NCI-H128 (cell line): ENCODE measurements at regions not wholly inside any gene's neighbourhood (a gene's known extent, or its start where the extent isn't known, plus 50 kb on each side); places are given as distances from the start of the nearest gene placed in this dataset.
"Not testable (repeated sequence)": the region's sequence is repeated elsewhere in the genome, so short reads cannot be mapped to it uniquely, and the experiment has no call there.

Source experiments
- DNase-seq: peaks from one replicate; lab custom pipeline; 2025; ENCODE audit not compliant: unreplicated experiment; lab: John Stamatoyannopoulos, UW

DNA sequence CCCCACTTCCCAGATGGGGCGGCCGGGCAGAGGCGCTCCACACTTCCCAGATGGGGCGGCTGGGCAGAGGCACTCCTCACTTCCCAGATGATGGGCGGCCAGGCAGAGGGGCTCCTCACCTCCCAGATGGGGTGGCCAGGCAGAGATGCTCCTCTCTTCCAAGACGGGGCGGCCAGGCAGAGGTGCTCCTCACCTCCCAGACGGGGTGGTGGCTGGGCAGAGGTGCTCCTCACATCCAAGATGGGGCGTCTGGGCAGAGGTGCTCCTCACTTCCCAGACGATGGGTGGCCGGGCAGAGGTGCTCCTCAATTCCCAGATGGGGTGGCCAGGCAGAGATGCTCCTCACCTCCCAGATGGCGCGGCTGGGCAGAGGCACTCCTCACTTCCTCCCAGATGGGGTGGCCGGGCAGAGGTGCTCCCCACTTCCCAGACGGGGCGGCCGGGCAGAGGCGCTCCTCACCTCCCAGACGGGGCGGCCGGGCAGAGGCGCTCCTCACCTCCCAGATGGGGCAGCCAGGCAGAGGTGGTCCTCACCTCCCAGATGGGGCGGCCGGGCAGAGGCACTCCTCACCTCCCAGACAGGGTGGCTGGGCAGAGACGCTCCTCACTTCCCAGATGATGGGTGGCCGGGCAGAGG lies 275.2 kb downstream of the LIPI start:
- DNase-seq = not testable (repeated sequence)

DNA sequence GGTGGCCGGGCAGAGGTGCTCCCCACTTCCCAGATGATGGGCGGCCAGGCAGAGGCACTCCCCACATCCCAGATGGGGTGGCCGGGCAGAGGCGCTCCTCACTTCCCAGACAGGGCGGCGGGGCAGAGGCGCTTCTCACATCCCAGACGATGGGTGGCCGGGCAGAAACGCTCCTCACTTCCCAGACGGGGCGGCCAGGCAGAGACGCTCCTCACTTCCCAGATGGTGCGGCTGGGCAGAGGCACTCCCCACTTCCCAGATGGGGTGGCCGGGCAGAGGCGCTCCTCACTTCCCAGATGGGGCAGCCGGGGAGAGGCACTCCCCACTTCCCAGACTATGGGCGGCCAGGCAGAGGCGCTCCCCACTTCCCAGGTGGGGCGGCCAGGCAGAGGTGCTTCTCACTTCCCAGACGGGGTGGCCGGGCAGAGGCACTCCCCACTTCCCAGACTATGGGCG lies 275.8 kb downstream of the LIPI start:
- DNase-seq = not testable (repeated sequence)

- DNase-seq = not testable (repeated sequence)
Measured at GRCh38 chr21:13923175-13923574, 287.6 kb downstream of the LIPI start.

DNA sequence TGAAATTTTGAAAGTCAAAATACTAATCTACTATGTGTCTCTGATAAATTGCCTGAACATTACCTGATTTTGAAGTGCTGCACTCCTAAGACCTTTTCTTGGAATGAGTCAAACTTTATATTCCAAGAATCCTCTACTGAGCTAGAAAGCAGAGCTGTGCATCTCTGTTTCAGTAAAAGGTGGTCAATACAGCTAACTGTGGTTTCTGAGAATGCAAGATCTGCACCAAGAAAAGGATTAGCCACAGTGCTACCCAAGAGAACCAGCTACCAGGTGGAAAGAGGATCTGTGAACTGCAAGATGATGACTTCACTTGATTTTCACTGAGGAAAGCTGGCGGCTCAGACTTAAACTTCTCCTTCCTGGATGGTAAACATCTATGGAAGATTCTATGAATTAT lies 289.3 kb downstream of the LIPI start:
- DNase-seq = not testable (repeated sequence)

DNA sequence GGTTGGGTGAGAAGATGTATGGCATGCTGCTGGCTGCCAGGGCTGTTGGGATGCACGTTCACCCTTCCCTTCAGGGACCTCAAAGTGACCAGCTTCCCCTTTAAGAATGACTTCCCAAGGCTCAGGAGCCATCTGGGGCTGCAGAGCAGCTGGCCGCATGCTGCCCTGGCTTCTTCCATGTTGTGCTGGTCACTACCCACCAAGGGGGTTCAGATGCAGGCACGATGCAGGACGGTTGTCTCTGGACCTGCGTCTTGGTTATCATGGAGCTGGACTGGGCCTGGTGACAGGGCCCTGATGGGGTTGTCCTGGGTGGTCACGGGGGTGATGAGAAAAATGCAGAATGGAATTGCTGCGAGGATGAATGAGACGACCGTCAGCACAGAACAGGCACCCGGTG lies 297.8 kb downstream of the POTED start:
- DNase-seq = not testable (repeated sequence)

DNA sequence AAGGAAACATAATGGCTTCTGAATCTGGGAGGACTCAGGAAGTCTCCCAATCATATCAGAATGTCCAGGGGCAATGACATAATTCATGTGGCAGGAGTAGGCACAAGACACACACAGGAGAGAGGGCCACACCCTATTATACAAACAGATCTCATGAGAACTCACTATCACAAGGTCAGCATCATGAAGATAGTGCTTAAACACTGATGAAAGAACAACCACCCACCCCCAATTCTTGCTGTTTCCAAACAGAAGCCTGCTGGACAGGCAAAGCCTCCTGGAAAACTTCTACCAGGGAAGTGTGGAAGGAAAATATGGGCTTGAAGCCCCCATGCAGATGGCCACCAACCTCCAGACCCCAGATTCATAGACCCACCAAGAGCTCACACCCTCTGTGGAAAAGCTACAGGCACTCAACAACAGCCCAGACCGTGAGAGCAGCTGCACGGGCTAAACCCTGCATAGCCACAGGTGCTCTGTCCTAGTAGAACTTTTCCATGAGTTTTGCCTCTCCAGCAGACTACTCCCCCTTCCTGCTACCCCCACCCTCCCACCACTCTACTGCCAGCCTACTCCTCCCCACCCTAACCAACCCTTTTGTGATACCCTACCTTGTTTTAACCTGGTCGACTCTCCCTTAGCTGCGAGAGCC lies 287.1 kb downstream of the POTED start:
- not testable (repeated sequence) for DNase-seq

DNA sequence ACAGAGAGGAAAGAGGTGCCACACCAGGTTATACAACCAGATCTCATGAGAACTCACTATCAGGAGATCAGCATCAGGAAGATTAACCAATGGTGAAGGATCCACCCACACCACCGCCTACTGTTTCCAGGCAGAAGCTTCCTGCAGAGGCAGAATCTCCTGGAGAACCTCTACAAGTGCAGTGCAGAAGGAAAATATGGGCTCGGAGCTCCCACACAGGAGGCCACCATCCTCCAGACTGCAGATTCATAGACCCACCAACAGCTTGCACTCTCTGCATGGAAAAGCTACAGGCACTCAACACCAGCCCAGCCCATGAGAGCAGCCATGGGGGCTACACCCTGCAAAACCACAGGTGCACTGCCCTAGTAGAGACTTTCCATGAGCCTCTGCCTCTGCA lies 284.0 kb downstream of the POTED start:
- not testable (repeated sequence) for DNase-seq

DNA sequence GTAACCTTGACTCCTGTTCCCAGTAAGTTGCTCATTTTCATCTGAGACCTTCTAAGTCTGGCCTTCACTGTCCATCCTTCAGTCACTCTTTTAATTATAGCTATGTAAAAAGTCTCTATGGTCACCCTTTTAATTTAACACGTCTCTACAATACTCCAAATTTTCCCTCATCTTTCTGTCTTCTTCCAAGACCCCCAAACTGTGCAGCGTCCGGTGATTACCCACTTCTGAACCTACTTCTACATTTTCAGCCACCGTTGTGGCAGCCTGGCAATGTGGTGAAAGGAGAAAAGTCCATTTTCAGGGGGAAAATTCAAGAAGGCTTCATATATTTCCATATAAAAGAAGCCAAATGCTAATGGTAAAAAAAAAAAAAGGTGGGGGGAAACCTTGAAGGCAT lies 283.4 kb downstream of the POTED start:
- not testable (repeated sequence) for DNase-seq

- DNase-seq = not testable (repeated sequence)
Measured at GRCh38 chr21:13892146-13892751, 282.7 kb downstream of the POTED start.

DNA sequence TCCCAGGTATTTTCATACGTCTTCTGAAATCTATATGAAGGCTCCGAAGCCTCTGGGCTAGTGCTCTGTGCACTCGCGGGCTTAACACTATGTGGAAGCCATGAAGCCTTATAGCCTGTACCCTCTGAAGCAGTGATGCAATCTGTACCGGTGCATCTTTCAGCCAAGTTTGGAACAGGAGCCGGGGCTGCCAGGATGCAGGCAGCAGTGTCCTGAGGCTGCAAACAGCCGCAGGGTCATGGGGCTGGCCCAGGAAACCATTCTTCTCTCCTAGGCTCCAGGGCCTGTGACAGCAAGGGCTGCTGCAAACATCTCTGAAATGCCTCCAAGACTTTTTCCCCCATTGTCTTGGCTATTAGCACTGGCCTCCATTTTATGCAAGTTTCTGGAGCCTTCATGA lies 279.6 kb downstream of the POTED start:
- DNase-seq = not testable (repeated sequence)

- not testable (repeated sequence) for DNase-seq
Measured at GRCh38 chr21:13883641-13884395, 274.2 kb downstream of the POTED start.

DNA sequence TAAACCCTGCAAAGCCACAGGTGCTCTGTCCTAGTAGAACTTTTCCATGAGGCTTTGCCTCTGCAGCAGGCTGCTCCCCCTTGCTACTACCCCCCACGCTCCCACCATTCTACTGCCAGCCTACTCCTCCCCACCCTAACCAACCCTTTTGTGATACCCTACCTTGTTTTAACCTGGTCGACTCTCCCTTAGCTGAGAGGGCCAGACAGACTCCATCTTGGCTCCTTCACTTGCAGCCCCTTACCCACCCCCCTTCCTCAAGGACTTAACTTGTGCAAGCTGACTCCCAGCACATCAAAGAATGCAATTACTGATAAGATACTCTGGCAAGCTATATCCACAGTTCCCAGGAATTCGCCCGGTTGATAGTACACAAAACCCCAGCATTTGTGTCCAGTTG lies 267.9 kb downstream of the POTED start:
- DNase-seq = not testable (repeated sequence)

DNA sequence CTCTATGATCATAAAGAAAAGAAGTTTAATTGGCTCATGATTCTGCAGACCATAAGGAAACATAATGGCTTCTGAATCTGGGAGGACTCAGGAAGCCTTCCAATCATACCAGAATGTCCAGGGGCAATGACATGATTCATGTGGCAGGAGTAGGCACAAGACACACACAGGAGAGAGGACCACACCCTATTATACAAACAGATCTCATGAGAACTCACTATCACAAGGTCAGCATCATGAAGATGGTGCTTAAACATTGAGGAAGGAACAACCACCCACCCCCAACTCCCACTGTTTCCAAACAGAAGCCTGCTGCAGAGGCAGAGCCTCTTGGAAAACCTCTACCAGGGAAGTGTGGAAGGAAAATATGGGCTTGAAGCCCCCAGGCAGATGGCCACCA lies 267.4 kb downstream of the POTED start:
- DNase-seq = not testable (repeated sequence)

GRCh38 chr21:13874001-13874400 lies 264.4 kb downstream of the POTED start:
- not testable (repeated sequence) for DNase-seq

GRCh38 chr21:13854638-13855037 lies 245.1 kb downstream of the POTED start:
- no peak for DNase-seq

GRCh38 chr21:13850808-13851207 lies 241.2 kb downstream of the POTED start:
- not testable (repeated sequence) for DNase-seq

DNA sequence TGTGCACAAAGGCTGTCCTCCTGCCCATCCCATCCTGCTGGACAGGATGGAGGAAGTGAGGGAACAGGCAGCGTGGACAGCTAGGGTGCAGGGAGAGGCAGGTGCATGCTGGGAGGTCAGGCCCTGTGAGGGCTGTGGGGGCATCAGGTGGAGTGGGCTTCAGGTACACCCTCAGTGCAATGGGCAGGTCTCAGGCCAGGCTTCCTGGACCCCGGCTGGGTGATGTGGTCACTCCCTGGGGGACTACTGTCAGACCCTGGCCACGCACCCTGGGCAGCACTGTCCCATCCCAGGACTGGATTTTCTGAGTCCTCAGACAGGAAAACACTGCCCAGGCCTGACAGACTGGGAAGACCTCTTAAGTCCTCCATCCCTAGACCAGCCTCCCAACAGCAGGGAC lies 239.9 kb downstream of the POTED start:
- not testable (repeated sequence) for DNase-seq

- DNase-seq = not testable (repeated sequence)
Measured at GRCh38 chr21:13846718-13847117, 237.1 kb downstream of the POTED start.

DNA sequence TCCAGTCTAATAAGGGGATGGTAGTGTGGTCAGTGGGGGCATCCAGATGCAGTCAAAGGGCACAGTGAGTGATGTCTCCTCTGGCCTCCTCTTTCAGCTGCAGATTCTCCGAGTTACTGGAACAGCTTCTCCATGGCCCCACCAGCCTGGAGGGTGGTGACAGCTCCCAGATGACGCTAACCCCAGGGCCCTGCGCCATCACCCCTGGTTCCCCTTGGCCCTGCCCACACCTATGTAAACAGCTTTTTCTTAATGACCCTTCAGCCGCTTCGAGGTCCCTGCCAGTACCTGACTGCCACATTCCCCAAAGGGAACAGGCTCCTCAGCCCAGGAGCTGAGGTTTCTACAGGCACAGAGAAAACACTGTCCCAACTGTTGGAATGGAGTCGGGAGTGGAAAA lies 235.0 kb downstream of the POTED start:
- not testable (repeated sequence) for DNase-seq

DNA sequence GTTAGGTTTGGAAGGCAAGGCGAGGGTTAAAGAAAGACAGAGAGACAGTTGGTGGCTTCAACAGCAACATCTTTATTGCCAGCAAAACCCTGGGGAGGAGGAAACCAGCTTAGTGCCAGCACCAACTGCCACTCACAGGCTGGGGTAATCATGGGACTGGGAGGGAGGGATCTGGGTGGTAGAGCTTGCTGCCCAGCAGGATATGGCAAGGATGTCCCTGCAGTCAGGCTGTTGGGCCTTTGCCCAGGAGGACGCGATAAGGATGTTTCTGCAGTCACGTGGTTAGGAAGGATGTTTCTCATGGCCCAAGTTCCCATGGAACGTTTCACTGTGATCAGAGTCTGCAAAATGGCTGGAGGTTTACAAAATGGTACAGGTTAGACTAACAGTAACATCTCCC lies 233.5 kb downstream of the POTED start:
- not testable (repeated sequence) for DNase-seq

- not testable (repeated sequence) for DNase-seq
Measured at GRCh38 chr21:13827666-13828065, 218.1 kb downstream of the POTED start.
